H1 (cell line): ENCODE measurements at regions not wholly inside any gene's neighbourhood (a gene's known extent, or its start where the extent isn't known, plus 50 kb on each side); places are given as distances from the start of the nearest gene placed in this dataset.

Experiments
- EP300 ChIP-seq, 2 experiments: IDR thresholded peaks; 1 replicate in 1 of 2; 2 replicates in 1 of 2; pipeline ENCODE4 v1.6.1; 2011 to 2012; ENCODE audit warnings: low read depth in 2 of 2, low read length in 2 of 2, mild to moderate bottlenecking in 2 of 2, borderline replicate concordance in 1 of 2, inconsistent platforms in 1 of 2, moderate library complexity in 1 of 2
- POLR2A ChIP-seq, 2 experiments: IDR thresholded peaks; 1 replicate in 1 of 2; 2 replicates in 1 of 2; pipeline ENCODE4 v1.6.1; 2011; ENCODE audit warnings: low read depth in 2 of 2, low read length in 2 of 2, mild to moderate bottlenecking in 2 of 2; ENCODE audit errors: control extremely low read depth in 1 of 2
- RFX5 ChIP-seq: IDR thresholded peaks from 2 replicates; pipeline ENCODE4 v1.6.1; 2011; ENCODE audit warnings: low read depth, low read length, improper control_type of control experiment, borderline replicate concordance
- TCF12 ChIP-seq: IDR thresholded peaks from 2 replicates; pipeline ENCODE4 v1.6.1; 2011; ENCODE audit warnings: low read depth, mild to moderate bottlenecking, low read length

DNA sequence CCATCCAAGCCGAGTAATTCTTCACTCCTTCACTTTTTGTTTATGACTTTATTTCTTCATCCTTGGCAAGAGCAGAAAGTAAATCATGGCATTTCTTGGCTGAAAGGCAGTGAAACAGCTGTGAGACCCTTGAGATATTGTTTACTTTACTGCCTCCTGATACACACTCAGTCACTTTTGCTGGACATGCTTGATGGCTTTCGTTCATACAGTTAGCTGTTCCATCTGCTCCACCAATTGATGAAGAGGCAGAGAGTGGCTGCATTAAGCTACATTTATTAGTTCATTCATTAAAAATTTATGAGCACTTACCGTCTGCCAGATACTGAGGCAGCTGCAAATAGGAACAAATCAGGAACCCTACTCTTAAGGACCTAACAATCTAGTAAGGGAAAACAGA, 184.4 kb upstream of the OR13F1 start:
- TF ChIP-seq POLR2A (IDR thresholded peaks at IDR 0.05; ENCODE audit: control extremely low read depth in 1 of 2, low read depth in 2 of 2, low read length in 2 of 2) (no peak), RFX5 (no peak), TCF12 (no peak), EP300 (IDR thresholded peaks at IDR 0.05; ENCODE audit: borderline replicate concordance in 1 of 2, low read depth in 2 of 2, low read length in 2 of 2) (no peak)
